GM23338 (cell line): ENCODE measurements at regions not wholly inside any gene's neighbourhood (a gene's known extent, or its start where the extent isn't known, plus 50 kb on each side); places are given as distances from the start of the nearest gene placed in this dataset.

Experiments used
- ATAC-seq: fragments of 200-7000 bp; cut with Tn5 transposase; 3 replicates; pipeline ENCODE4 v1.9.1; 2020
- DNase-seq: peaks from one replicate; pipeline ENCODE4 v3.0.0-alpha.2; 2015; ENCODE audit warnings: low spot score
- H2AFZ ChIP-seq: fragments of 200-600 bp; sonication (generic); 2 replicates; pipeline ENCODE4 v1.8.0; 2016; ENCODE audit warnings: antibody characterized with exemption, mild to moderate bottlenecking, moderate library complexity
- H3F3A ChIP-seq: fragments of 200-600 bp; sonication (generic); replicated peaks from 2 replicates; pipeline ENCODE4 v1.8.0; 2017; ENCODE audit warnings: antibody characterized with exemption, mixed run types, low read depth
- H3K27ac ChIP-seq: fragments of 200-600 bp; sonication (generic); 2 replicates; pipeline ENCODE4 v1.6.1; 2016; ENCODE audit warnings: low read depth
- H3K27me3 ChIP-seq: fragments of 200-600 bp; sonication (generic); 2 replicates; pipeline ENCODE4 v1.8.0; 2016; ENCODE audit warnings: mild to moderate bottlenecking, mixed run types, moderate library complexity; ENCODE audit not compliant: insufficient read depth
- H3K36me3 ChIP-seq: fragments of 200-600 bp; sonication (generic); 2 replicates; pipeline ENCODE4 v1.8.0; 2016; ENCODE audit warnings: mild to moderate bottlenecking; ENCODE audit not compliant: insufficient read depth
- H3K4me1 ChIP-seq: fragments of 200-600 bp; sonication (generic); 2 replicates; pipeline ENCODE4 v1.8.0; 2016; ENCODE audit warnings: mild to moderate bottlenecking, moderate library complexity; ENCODE audit not compliant: insufficient read depth
- H3K4me2 ChIP-seq: fragments of 200-600 bp; sonication (generic); 2 replicates; pipeline ENCODE4 v1.7.1; 2017; ENCODE audit warnings: mixed run types
- H3K4me3 ChIP-seq: fragments of 200-600 bp; sonication (generic); 2 replicates; pipeline ENCODE4 v1.6.1; 2016; ENCODE audit warnings: mixed run types
- H3K79me2 ChIP-seq: fragments of 200-600 bp; sonication (generic); replicated peaks from 2 replicates; pipeline ENCODE4 v1.8.0; 2017; ENCODE audit warnings: mild to moderate bottlenecking; ENCODE audit not compliant: insufficient read depth
- H3K9me2 ChIP-seq: fragments of 200-600 bp; sonication (generic); 2 replicates; pipeline ENCODE4 v1.8.0; 2017; ENCODE audit not compliant: insufficient read depth
- H4K20me1 ChIP-seq: fragments of 200-600 bp; sonication (generic); replicated peaks from 2 replicates; pipeline ENCODE4 v1.8.0; 2017; ENCODE audit warnings: mild to moderate bottlenecking; ENCODE audit not compliant: insufficient read depth
- H3K27ac Mint-ChIP-seq: 2 replicates; pipeline ENCODE4 v1.8.0; 2020; ENCODE audit warnings: inconsistent platforms, mild to moderate bottlenecking, moderate library complexity, mixed read lengths
- H3K27me3 Mint-ChIP-seq: 3 replicates; pipeline ENCODE4 v1.8.0; 2022; ENCODE audit warnings: low read depth, mild to moderate bottlenecking, moderate library complexity, mixed read lengths, inconsistent platforms; ENCODE audit not compliant: insufficient read depth, poor library complexity
- H3K36me3 Mint-ChIP-seq: 3 replicates; pipeline ENCODE4 v1.8.0; 2021; ENCODE audit warnings: low read depth, mild to moderate bottlenecking, inconsistent platforms, moderate library complexity, mixed read lengths
- H3K4me1 Mint-ChIP-seq: 3 replicates; pipeline ENCODE4 v1.8.0; 2020; ENCODE audit warnings: mild to moderate bottlenecking, inconsistent platforms, mixed read lengths
- H3K4me3 Mint-ChIP-seq: 3 replicates; pipeline ENCODE4 v1.8.0; 2021; ENCODE audit warnings: moderate library complexity, mild to moderate bottlenecking, inconsistent platforms, mixed read lengths
- H3K9me3 Mint-ChIP-seq: 3 replicates; pipeline ENCODE4 v1.8.0; 2020; ENCODE audit warnings: moderate library complexity, mild to moderate bottlenecking, inconsistent platforms, mixed read lengths
- CREB1 ChIP-seq: fragments of 250-450 bp; sonication (Bioruptor Pico); IDR thresholded peaks from 2 replicates; pipeline ENCODE4 v1.5.0; 2020; ENCODE audit warnings: low read depth, mild to moderate bottlenecking, moderate library complexity
- ETS1 ChIP-seq: IDR thresholded peaks from 2 replicates; pipeline ENCODE4 v1.6.1; 2016; ENCODE audit warnings: antibody characterized with exemption
- EZH2 ChIP-seq: fragments of 200-600 bp; sonication (generic); IDR thresholded peaks from one replicate; pipeline ENCODE4 v1.8.0; 2017; ENCODE audit warnings: antibody characterized with exemption, mild to moderate bottlenecking, low read depth; ENCODE audit not compliant: unreplicated experiment
- EZH2phosphoT487 ChIP-seq: fragments of 200-600 bp; sonication (generic); IDR thresholded peaks from one replicate; pipeline ENCODE4 v1.8.1; 2018; ENCODE audit warnings: antibody characterized with exemption; ENCODE audit not compliant: unreplicated experiment
- JUNB ChIP-seq: IDR thresholded peaks from one replicate; pipeline ENCODE4 v1.6.1; 2016; ENCODE audit warnings: antibody characterized with exemption; ENCODE audit not compliant: unreplicated experiment
- NANOG ChIP-seq: IDR thresholded peaks from 2 replicates; pipeline ENCODE4 v1.6.1; 2016; ENCODE audit warnings: antibody characterized with exemption, borderline replicate concordance
- POLR2AphosphoS5 ChIP-seq: IDR thresholded peaks from 2 replicates; pipeline ENCODE4 v1.6.1; 2016; ENCODE audit warnings: antibody characterized with exemption, low read depth
- REST ChIP-seq: IDR thresholded peaks from one replicate; pipeline ENCODE4 v1.6.1; 2018; ENCODE audit warnings: antibody characterized with exemption; ENCODE audit not compliant: unreplicated experiment
- STAT1 ChIP-seq: IDR thresholded peaks from one replicate; pipeline ENCODE4 v1.6.1; 2016; ENCODE audit warnings: antibody characterized with exemption; ENCODE audit not compliant: unreplicated experiment
- ZNF114 ChIP-seq: fragments of 250-450 bp; sonication (Bioruptor Pico); IDR thresholded peaks from 2 replicates; pipeline ENCODE4 v1.5.0; 2020; ENCODE audit warnings: mild to moderate bottlenecking, moderate library complexity
- ZNF331 ChIP-seq: fragments of 250-450 bp; sonication (Bioruptor Pico); IDR thresholded peaks from 2 replicates; pipeline ENCODE4 v1.5.0; 2020; ENCODE audit warnings: low read depth, mild to moderate bottlenecking, moderate library complexity

DNA sequence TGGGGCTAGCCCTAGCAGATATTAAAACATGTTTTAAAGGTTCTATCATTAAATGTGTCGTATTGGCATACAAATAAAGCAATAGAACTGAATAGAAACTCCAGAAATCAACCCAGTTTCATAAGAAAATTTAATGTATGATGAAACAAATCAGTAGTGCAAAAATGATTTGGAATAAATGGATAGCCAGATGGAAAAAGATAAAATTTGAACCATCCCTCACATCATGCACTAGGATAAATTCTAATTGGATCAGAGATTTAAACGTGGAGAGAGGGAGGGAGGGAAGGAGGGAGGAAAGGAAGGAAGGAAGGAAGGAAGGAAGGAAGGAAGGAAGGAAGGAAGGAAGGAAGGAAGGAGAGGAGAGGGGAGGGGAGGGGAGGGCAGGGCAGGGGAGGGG is 235.3 kb downstream of the SEC61B start (continued):
- no peak for TF ChIP-seq EZH2
- no peak for TF ChIP-seq ETS1
- TF ChIP-seq ZNF331 = no peak
- TF ChIP-seq STAT1 = no peak
- no peak for TF ChIP-seq ZNF114
- no peak for TF ChIP-seq EZH2phosphoT487
- no peak for TF ChIP-seq JUNB
- no peak for TF ChIP-seq REST
- TF ChIP-seq CREB1 = no peak

- H3K36me3 Mint-ChIP-seq = no peaks in the 10 kb centered on the region
- Histone ChIP-seq H3K36me3 (no peaks in the 10 kb centered on the region), H3K4me2 (no peak overlapping the region), H4K20me1 (no peaks in the 10 kb centered on the region), H3K27me3 (no peaks in the 10 kb centered on the region), H2AFZ (no peak overlapping the region), H3K9me2 (peaks cover 3% of the 10 kb centered on the region; the same call in 1 of the 2 replicates), H3K4me3 (no peak overlapping the region), H3K27ac (no peak overlapping the region), H3K4me1 (no peaks in the 10 kb centered on the region), H3K79me2 (no peaks in the 10 kb centered on the region), H3F3A (no peaks in the 10 kb centered on the region)
- TF ChIP-seq NANOG (no peak), ZNF114 (no peak), POLR2AphosphoS5 (no peak), CREB1 (no peak)
- no peak overlapping the region for H3K4me3 Mint-ChIP-seq
- DNase-seq (no peak), ATAC-seq (no peak)
- no peak overlapping the region for H3K27ac Mint-ChIP-seq
- H3K9me3 Mint-ChIP-seq = no peaks in the 10 kb centered on the region
- no peaks in the 10 kb centered on the region; the same call in 2 of the 3 replicates for H3K4me1 Mint-ChIP-seq
- peaks cover 2% of the 10 kb centered on the region for H3K27me3 Mint-ChIP-seq
Measured at GRCh38 chr9:99457981-99458380, 235.9 kb downstream of the SEC61B start.

GRCh38 chr9:99459919-99460318 is 237.8 kb downstream of the SEC61B start:
- H3K27me3 Mint-ChIP-seq = peaks cover 2% of the 10 kb centered on the region
- Histone ChIP-seq H3K27me3 (no peaks in the 10 kb centered on the region), H2AFZ (no peak overlapping the region), H4K20me1 (no peaks in the 10 kb centered on the region), H3K4me1 (no peaks in the 10 kb centered on the region), H3K4me3 (no peak overlapping the region), H3K36me3 (no peaks in the 10 kb centered on the region), H3F3A (no peaks in the 10 kb centered on the region), H3K4me2 (no peak overlapping the region), H3K9me2 (0 out of 2 replicates have a peak, but pooled peaks cover 3% of the 10 kb centered on the region), H3K79me2 (no peaks in the 10 kb centered on the region), H3K27ac (no peak overlapping the region)
- H3K27ac Mint-ChIP-seq = no peak overlapping the region
- H3K9me3 Mint-ChIP-seq = no peaks in the 10 kb centered on the region
- ATAC-seq = no peak
- no peaks in the 10 kb centered on the region for H3K36me3 Mint-ChIP-seq
- DNase-seq = no peak
- H3K4me1 Mint-ChIP-seq = no peaks in the 10 kb centered on the region; the same call in 2 of the 3 replicates
- H3K4me3 Mint-ChIP-seq = no peak overlapping the region
- no peak for TF ChIP-seq NANOG
- TF ChIP-seq CREB1 = no peak
- no peak for TF ChIP-seq REST
